ENCODE measurements at regions not wholly inside any gene's neighbourhood (a gene's known extent, or its start where the extent isn't known, plus 50 kb on each side); places are given as distances from the start of the nearest gene placed in this dataset.

DNA sequence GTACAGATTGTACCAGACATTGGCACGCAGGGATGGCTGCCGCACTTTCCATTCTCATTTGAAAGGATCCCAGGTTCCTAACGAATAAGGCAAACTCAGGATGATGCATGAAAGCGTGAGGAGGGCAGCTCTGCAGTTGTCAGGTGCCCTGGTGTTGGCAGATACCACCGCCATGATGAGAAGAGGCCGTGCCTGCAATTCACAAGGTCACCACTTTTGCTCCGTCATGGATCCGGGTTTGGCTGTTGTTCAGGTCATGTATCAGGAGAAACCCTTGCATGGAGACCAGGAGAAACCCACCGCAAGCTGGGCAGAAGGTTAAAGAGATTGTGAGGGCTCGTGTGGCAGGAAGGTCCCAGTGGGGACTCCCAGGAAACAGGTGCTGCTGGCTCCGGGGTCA, 233.2 kb downstream of the KLF6 start:
- DNase-seq (ENCODE audit: low read depth, low spot score): no peak
- H3K27ac ChIP-seq (ENCODE audit: insufficient read depth, low read depth, low read length): no peak overlapping the region
- TF ChIP-seq JUN (IDR thresholded peaks at IDR 0.05; ENCODE audit: borderline replicate concordance, insufficient read depth, insufficient read length, low read depth): no peak
- no peak for TF ChIP-seq FOS (IDR thresholded peaks at IDR 0.05; ENCODE audit: borderline replicate concordance, insufficient read depth, low read length)
- no peak for TF ChIP-seq MYC (IDR thresholded peaks at IDR 0.05; ENCODE audit: low read depth, low read length)
- no peak for TF ChIP-seq GATA2 (IDR thresholded peaks at IDR 0.05; ENCODE audit: insufficient read depth, insufficient read length, low read depth, low read length)
- TF ChIP-seq EZH2 (IDR thresholded peaks at IDR 0.05; ENCODE audit: borderline replicate concordance, low read depth, low read length, severe bottlenecking): no peak
- TF ChIP-seq POLR2AphosphoS5 (IDR thresholded peaks at IDR 0.05; ENCODE audit: insufficient read depth, low read depth, low read length): no peak
- TF ChIP-seq, protein P1, sequence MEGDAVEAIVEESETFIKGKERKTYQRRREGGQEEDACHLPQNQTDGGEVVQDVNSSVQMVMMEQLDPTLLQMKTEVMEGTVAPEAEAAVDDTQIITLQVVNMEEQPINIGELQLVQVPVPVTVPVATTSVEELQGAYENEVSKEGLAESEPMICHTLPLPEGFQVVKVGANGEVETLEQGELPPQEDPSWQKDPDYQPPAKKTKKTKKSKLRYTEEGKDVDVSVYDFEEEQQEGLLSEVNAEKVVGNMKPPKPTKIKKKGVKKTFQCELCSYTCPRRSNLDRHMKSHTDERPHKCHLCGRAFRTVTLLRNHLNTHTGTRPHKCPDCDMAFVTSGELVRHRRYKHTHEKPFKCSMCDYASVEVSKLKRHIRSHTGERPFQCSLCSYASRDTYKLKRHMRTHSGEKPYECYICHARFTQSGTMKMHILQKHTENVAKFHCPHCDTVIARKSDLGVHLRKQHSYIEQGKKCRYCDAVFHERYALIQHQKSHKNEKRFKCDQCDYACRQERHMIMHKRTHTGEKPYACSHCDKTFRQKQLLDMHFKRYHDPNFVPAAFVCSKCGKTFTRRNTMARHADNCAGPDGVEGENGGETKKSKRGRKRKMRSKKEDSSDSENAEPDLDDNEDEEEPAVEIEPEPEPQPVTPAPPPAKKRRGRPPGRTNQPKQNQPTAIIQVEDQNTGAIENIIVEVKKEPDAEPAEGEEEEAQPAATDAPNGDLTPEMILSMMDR (IDR thresholded peaks at IDR 0.05; ENCODE audit: extremely low read depth in 1 of 2, insufficient read depth in 1 of 2, low read depth in 1 of 2, low read length in 2 of 2): no peak
- TF ChIP-seq, protein P2, sequence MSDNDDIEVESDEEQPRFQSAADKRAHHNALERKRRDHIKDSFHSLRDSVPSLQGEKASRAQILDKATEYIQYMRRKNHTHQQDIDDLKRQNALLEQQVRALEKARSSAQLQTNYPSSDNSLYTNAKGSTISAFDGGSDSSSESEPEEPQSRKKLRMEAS (IDR thresholded peaks at IDR 0.05; ENCODE audit: insufficient read depth, insufficient read length): no peak
- TF ChIP-seq POLR2A (IDR thresholded peaks at IDR 0.05; ENCODE audit: low read depth, low read length): no peak
- H3K9me1 ChIP-seq (replicated peaks; ENCODE audit: control insufficient read depth, extremely low read depth, insufficient read depth, low read length): no peaks in the 10 kb centered on the region
- no peaks in the 10 kb centered on the region for H3K36me3 ChIP-seq (ENCODE audit: control insufficient read depth in 2 of 2, extremely low read depth in 1 of 2, insufficient read depth in 2 of 2, low read length in 2 of 2)
- no peak overlapping the region for H2AFZ ChIP-seq (ENCODE audit: low read depth, low read length)
- POLR2A ChIA-PET: no interaction called here
- dilution Hi-C loops (cut with MboI; ENCODE audit: extremely low pct_ligation_motif_present, low sequenced_read_pairs) (no loop called here), intact Hi-C loops (cut with micrococcal nuclease) (no loop called here)
- peaks cover 5% of the 10 kb centered on the region for H3K4me1 ChIP-seq (ENCODE audit: control insufficient read depth, extremely low read depth, insufficient read depth, low read length)
- no peaks in the 10 kb centered on the region for H4K20me1 ChIP-seq (replicated peaks; ENCODE audit: control insufficient read depth, extremely low read depth, insufficient read depth, low read length)
- no peaks in the 10 kb centered on the region for H3K79me2 ChIP-seq (ENCODE audit: control insufficient read depth, insufficient read depth, low read length)
- no peak for FAIRE-seq
- H3K27me3 ChIP-seq (ENCODE audit: control insufficient read depth in 2 of 2, insufficient read depth in 2 of 2, low read length in 2 of 2): no peaks in the 10 kb centered on the region
- no peak overlapping the region for H3K4me2 ChIP-seq (ENCODE audit: insufficient read depth, low read length)
- BruUV-seq (replicated peaks): no TSS peak
- H3K4me3 ChIP-seq (replicated peaks in 1 of 3; ENCODE audit: insufficient read depth in 1 of 3, low read depth in 1 of 3, low read length in 3 of 3): no peak overlapping the region
- H3K9ac ChIP-seq (replicated peaks; ENCODE audit: extremely low read depth, insufficient read depth, low read length): no peak overlapping the region
- H3K9me3 ChIP-seq (replicated peaks; ENCODE audit: control insufficient read depth, insufficient read depth, low read length): no peaks in the 10 kb centered on the region
- CTCF ChIA-PET: no interaction called here
